GM12878 (cell line): ENCODE measurements at regions not wholly inside any gene's neighbourhood (a gene's known extent, or its start where the extent isn't known, plus 50 kb on each side); places are given as distances from the start of the nearest gene placed in this dataset.

Source experiments
- MTA2 ChIP-seq: fragments of 450-650 bp; IDR thresholded peaks from 2 replicates; pipeline ENCODE4 v1.6.1; 2016; ENCODE audit warnings: low read depth, mild to moderate bottlenecking, moderate library complexity
- POLR2AphosphoS5 ChIP-seq: IDR thresholded peaks from 2 replicates; pipeline ENCODE4 v1.6.1; 2011; ENCODE audit warnings: mild to moderate bottlenecking, low read length, inconsistent platforms

- TF ChIP-seq POLR2AphosphoS5 (no peak), MTA2 (no peak)
Observed at GRCh38 chr6:76631622-76632021, 559.2 kb upstream of the IMPG1 start.
